ENCODE measurements at regions not wholly inside any gene's neighbourhood (a gene's known extent, or its start where the extent isn't known, plus 50 kb on each side); places are given as distances from the start of the nearest gene placed in this dataset.
"Not testable (repeated sequence)": the region's sequence is repeated elsewhere in the genome, so short reads cannot be mapped to it uniquely, and the experiment has no call there.

- no peaks in the 10 kb centered on the region for H3K9me3 ChIP-seq
- in situ Hi-C loops (cut with MboI; ENCODE audit: low sequenced_read_pairs in 4 of 4) (no loop called here), intact Hi-C loops (cut with DNase I; ENCODE audit: low total_unique reads) (no loop called here)
- H3K4me3 ChIP-seq, result no peak overlapping the region
- no peak for TF ChIP-seq POLR2A (IDR thresholded peaks at IDR 0.05)
- ATAC-seq, result no peak
- no peaks in the 10 kb centered on the region for H3K36me3 ChIP-seq
- H3K27ac ChIP-seq, result no peak overlapping the region
- no peaks in the 10 kb centered on the region for H3K4me1 ChIP-seq
- H3K27me3 ChIP-seq, result no peaks in the 10 kb centered on the region
- no peak for DNase-seq
Measured at GRCh38 chr12:5269846-5270245, 162.1 kb upstream of the NTF3 start.

GRCh38 chr12:5272018-5272785, 159.7 kb upstream of the NTF3 start:
- DNase-seq (no peak), ATAC-seq (no peak)
- H3K9me3 ChIP-seq, result no peaks in the 10 kb centered on the region
- intact Hi-C loops (cut with DNase I; ENCODE audit: low total_unique reads) (no loop called here), in situ Hi-C loops (cut with MboI; ENCODE audit: low sequenced_read_pairs in 4 of 4) (no loop called here)
- H3K36me3 ChIP-seq, result no peaks in the 10 kb centered on the region
- TF ChIP-seq POLR2A (IDR thresholded peaks at IDR 0.05) (no peak), CTCF (IDR thresholded peaks at IDR 0.05 in 4 of 5, conservative IDR thresholded peaks at IDR 0.05 in 1 of 5) (no peak)
- no peaks in the 10 kb centered on the region for H3K27me3 ChIP-seq
- no peak overlapping the region for H3K4me3 ChIP-seq
- H3K27ac ChIP-seq, result no peak overlapping the region
- H3K4me1 ChIP-seq, result peaks cover 0 to 10% of the 10 kb centered on the region in 2 donors

- Histone ChIP-seq H3K9me3 (no peaks in the 10 kb centered on the region), H3K4me3 (no peak overlapping the region), H3K27me3 (no peaks in the 10 kb centered on the region), H3K4me1 (peaks cover 0 to 10% of the 10 kb centered on the region in 2 donors), H3K36me3 (no peaks in the 10 kb centered on the region), H3K27ac (no peak overlapping the region)
- in situ Hi-C loops (cut with MboI; ENCODE audit: low sequenced_read_pairs in 4 of 4), result no loop called here
- no peak for TF ChIP-seq CTCF (IDR thresholded peaks at IDR 0.05 in 4 of 5, conservative IDR thresholded peaks at IDR 0.05 in 1 of 5)
- no peak for TF ChIP-seq POLR2A (IDR thresholded peaks at IDR 0.05)
- intact Hi-C loops (cut with DNase I; ENCODE audit: low total_unique reads), result no loop called here
- no peak for DNase-seq
- ATAC-seq, result no peak
Measured at GRCh38 chr12:5273709-5274108, 158.2 kb upstream of the NTF3 start.

GRCh38 chr12:5276327-5276880, 155.5 kb upstream of the NTF3 start:
- no peaks in the 10 kb centered on the region for H3K27me3 ChIP-seq
- DNase-seq (no peak), ATAC-seq (peak in 1 of 2 donors; percentile 63)
- no peak overlapping the region for H3K4me3 ChIP-seq
- in situ Hi-C loops (cut with MboI; ENCODE audit: low sequenced_read_pairs in 4 of 4), result no loop called here
- intact Hi-C loops (cut with DNase I; ENCODE audit: low total_unique reads), result no loop called here
- H3K4me1 ChIP-seq, result peaks cover 0 to 10% of the 10 kb centered on the region in 2 donors
- no peaks in the 10 kb centered on the region for H3K9me3 ChIP-seq
- H3K36me3 ChIP-seq, result no peaks in the 10 kb centered on the region
- TF ChIP-seq POLR2A (IDR thresholded peaks at IDR 0.05) (no peak), CTCF (IDR thresholded peaks at IDR 0.05 in 4 of 5, conservative IDR thresholded peaks at IDR 0.05 in 1 of 5) (no peak)
- H3K27ac ChIP-seq, result no peak overlapping the region

GRCh38 chr12:5280086-5280485, 151.8 kb upstream of the NTF3 start:
- no peak overlapping the region for H3K27ac ChIP-seq
- H3K4me1 ChIP-seq, result peaks cover 0 to 10% of the 10 kb centered on the region in 2 donors
- no peak for DNase-seq
- intact Hi-C loops (cut with DNase I; ENCODE audit: low total_unique reads), result no loop called here
- TF ChIP-seq POLR2A (IDR thresholded peaks at IDR 0.05), result no peak
- TF ChIP-seq CTCF (IDR thresholded peaks at IDR 0.05 in 4 of 5, conservative IDR thresholded peaks at IDR 0.05 in 1 of 5), result no peak
- in situ Hi-C loops (cut with MboI; ENCODE audit: low sequenced_read_pairs in 4 of 4), result no loop called here
- no peak for ATAC-seq
- no peaks in the 10 kb centered on the region for H3K9me3 ChIP-seq
- no peaks in the 10 kb centered on the region for H3K27me3 ChIP-seq
- no peaks in the 10 kb centered on the region for H3K36me3 ChIP-seq
- H3K4me3 ChIP-seq, result no peak overlapping the region

- H3K36me3 ChIP-seq; H3K4me3 ChIP-seq; H3K27ac ChIP-seq; H3K4me1 ChIP-seq; ATAC-seq; intact Hi-C loops (cut with DNase I; ENCODE audit: low total_unique reads); H3K27me3 ChIP-seq; H3K9me3 ChIP-seq; DNase-seq; in situ Hi-C loops (cut with MboI; ENCODE audit: low sequenced_read_pairs in 4 of 4): not testable (repeated sequence)
Measured at GRCh38 chr12:5290368-5290767, 141.5 kb upstream of the NTF3 start.

Data from gastrocnemius medialis (tissue), 4 donors.